22Rv1 (cell line): ENCODE measurements at regions not wholly inside any gene's neighbourhood (a gene's known extent, or its start where the extent isn't known, plus 50 kb on each side); places are given as distances from the start of the nearest gene placed in this dataset.

ENCODE experiments used
- H3K27ac ChIP-seq: fragments of 450-650 bp; 2 replicates; pipeline ENCODE4 v1.5.1; 2017
- ZFX ChIP-seq: fragments of 450-650 bp; IDR thresholded peaks from 2 replicates; pipeline ENCODE4 v1.6.1; 2017; ENCODE audit warnings: antibody characterized with exemption, borderline replicate concordance
- TF ChIP-seq, protein P1 (sequence below): fragments of 450-650 bp; IDR thresholded peaks from 2 replicates; pipeline ENCODE4 v1.5.1; 2017; ENCODE audit warnings: mild to moderate bottlenecking

DNA sequence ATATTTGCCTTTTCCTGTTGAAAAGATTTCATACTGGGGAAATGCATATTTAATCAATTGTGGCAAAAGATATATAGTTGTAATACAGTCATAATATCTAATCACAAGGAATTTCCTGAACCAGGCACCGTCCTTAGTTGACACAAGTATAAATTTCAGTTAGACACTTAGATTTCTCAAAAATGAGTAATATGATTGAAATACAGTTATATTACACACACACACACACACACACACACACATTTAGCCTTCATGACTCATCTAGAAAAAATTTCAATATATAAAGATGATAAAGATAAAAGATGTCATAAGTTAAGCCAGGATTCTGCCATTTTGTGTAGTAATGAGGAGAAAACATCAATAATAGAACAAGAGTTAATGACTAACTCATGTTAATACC lies 258.4 kb upstream of the ZNF804A start:
- H3K27ac ChIP-seq: no peak overlapping the region
- TF ChIP-seq, protein P1, sequence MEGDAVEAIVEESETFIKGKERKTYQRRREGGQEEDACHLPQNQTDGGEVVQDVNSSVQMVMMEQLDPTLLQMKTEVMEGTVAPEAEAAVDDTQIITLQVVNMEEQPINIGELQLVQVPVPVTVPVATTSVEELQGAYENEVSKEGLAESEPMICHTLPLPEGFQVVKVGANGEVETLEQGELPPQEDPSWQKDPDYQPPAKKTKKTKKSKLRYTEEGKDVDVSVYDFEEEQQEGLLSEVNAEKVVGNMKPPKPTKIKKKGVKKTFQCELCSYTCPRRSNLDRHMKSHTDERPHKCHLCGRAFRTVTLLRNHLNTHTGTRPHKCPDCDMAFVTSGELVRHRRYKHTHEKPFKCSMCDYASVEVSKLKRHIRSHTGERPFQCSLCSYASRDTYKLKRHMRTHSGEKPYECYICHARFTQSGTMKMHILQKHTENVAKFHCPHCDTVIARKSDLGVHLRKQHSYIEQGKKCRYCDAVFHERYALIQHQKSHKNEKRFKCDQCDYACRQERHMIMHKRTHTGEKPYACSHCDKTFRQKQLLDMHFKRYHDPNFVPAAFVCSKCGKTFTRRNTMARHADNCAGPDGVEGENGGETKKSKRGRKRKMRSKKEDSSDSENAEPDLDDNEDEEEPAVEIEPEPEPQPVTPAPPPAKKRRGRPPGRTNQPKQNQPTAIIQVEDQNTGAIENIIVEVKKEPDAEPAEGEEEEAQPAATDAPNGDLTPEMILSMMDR: no peak
- TF ChIP-seq ZFX: no peak

DNA sequence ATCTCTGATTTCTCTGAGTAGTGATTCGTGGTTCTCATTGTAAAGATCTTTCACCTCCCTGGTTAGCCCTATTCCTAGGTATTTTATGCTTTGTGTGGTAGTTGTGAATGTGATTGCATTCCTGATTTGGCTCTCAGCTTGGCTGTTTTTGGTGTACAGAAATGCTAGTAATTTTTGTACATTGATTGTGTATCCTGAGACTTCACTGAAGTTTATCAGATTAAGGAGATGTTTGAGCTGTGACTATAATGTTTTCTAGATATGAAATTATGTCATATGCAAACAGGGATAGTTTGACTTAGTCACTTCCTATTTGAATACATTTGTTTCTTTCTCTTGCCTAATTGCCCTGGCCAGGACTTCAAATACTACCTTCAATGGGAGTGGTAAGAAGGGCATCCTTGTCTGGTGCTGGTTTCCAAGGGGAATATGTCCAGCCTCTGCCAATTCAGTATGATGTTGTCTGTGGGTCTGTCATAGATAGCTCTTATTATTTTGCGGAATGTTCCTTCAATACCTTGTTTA lies 251.9 kb upstream of the ZNF804A start:
- TF ChIP-seq, protein P1: no peak
- TF ChIP-seq ZFX: no peak
- no peak overlapping the region for H3K27ac ChIP-seq

DNA sequence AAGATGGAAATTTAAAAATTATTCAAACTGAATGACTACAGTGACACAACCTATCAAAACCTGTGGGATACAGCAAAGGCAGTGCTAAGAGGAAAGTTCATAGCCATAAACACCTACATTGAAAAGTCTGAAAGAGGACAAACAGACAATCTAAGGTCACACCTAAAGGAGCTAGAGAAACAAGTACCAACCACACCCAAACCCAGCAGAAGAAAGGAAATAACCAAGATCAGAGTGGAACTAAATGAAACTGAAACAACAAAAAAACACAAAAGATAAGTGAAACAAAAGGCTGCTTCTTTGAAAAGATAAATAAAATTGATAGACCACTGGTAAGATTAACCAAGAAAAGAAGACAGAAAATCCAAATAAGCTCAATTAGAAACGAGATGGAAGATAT lies 247.2 kb upstream of the ZNF804A start:
- no peak overlapping the region for H3K27ac ChIP-seq
- TF ChIP-seq, protein P1: no peak
- no peak for TF ChIP-seq ZFX

DNA sequence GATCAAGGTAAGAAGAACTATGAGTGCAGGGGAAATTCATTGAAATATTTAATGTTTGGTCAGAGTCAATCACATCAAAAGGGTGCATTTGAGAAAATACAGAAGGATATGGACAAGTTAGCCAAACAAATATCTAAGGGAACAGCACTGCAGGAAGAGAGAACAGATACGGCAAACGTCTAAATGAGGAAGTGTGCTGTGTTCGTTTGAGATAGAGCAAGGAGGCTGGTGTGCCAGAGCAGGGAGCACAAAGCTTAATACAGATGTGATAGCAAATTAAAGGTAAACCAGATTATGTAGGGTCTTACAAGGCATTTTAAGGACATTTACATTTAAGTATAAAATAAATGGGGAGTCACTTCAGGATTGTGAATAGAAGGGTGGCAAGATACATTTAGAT lies 241.3 kb upstream of the ZNF804A start:
- no peak for TF ChIP-seq ZFX
- TF ChIP-seq, protein P1: no peak
- H3K27ac ChIP-seq: no peak overlapping the region

DNA sequence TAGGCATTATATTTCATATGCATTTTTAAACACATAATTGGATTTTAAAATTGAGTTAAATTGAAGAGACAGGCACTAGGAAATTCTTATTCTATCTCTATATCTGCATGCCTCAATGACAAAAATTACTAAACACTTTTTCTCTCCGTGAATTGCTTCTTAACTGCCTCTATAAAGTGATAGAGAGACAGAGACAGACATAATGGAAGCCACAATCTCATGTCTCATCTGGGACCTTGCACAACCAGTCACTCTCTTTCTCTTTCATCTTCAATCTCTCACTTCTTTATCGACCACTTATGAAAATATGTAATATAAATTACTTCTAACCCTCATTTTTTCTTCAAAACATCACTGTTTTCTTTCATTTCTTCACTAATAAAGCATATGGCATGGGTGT lies 238.9 kb upstream of the ZNF804A start:
- no peak overlapping the region for H3K27ac ChIP-seq
- no peak for TF ChIP-seq ZFX
- TF ChIP-seq, protein P1: no peak

DNA sequence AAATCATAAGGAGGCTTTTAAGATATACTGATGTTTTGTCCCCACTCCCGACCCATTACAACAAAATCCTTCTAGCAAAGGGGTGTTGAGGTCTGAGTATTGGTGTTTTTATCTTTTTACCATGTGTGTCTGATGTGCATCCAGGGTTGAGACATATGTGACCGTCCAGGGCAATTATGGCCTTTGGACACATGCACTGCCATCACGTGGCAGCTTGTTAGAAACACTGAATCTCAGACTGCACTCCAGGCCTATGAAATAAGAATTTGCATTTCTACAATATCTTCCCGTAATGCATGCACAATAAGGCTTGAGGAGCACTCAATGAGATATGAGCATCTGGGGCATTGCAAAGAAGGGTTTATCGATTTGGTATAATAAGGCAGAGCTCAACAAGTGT lies 235.1 kb upstream of the ZNF804A start:
- no peak overlapping the region for H3K27ac ChIP-seq
- TF ChIP-seq, protein P1: peak; percentile 18; the same call in 1 of the 2 replicates
- no peak for TF ChIP-seq ZFX

DNA sequence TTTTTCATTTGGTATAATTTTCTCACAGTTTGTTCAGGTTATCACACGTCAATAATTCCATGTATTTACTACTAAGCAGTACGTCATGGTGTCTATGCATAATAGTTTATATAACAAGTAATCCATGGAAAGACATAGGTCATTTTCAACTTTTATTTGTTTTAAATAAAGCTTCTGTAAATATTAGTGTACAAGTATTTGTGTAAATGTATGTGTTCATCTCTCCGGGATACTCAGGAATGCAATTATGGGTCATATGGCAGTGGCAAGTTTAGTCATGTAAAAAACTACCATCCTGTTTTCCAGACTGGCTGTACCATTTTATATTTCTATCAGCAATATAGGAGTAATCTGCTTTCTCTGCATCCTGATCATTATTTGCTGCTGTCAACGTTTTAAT lies 231.1 kb upstream of the ZNF804A start:
- H3K27ac ChIP-seq: peak overlapping the region; percentile 45
- no peak for TF ChIP-seq ZFX
- TF ChIP-seq, protein P1: no peak
